Ishikawa (cell line): ENCODE measurements at regions not wholly inside any gene's neighbourhood (a gene's known extent, or its start where the extent isn't known, plus 50 kb on each side); places are given as distances from the start of the nearest gene placed in this dataset.

Experiments
- CEBPB ChIP-seq: IDR thresholded peaks from 2 replicates; pipeline ENCODE4 v1.6.1; 2012
- CREB1 ChIP-seq: IDR thresholded peaks from 2 replicates; pipeline ENCODE4 v1.6.1; 2012; ENCODE audit warnings: low read depth
- EGR1 ChIP-seq: IDR thresholded peaks from 2 replicates; pipeline ENCODE4 v1.6.1; 2012
- EP300 ChIP-seq: IDR thresholded peaks from 2 replicates; pipeline ENCODE4 v1.6.1; 2012; ENCODE audit warnings: borderline replicate concordance
- FOXM1 ChIP-seq: IDR thresholded peaks from 2 replicates; pipeline ENCODE4 v1.6.1; 2012; ENCODE audit warnings: low read depth, borderline replicate concordance
- MAX ChIP-seq: IDR thresholded peaks from 2 replicates; pipeline ENCODE4 v1.6.1; 2012
- NFIC ChIP-seq: IDR thresholded peaks from 2 replicates; pipeline ENCODE4 v1.6.1; 2012
- RAD21 ChIP-seq: IDR thresholded peaks from 2 replicates; pipeline ENCODE4 v1.6.1; 2012; ENCODE audit warnings: low read depth
- REST ChIP-seq: IDR thresholded peaks from 2 replicates; pipeline ENCODE4 v1.6.1; 2012; ENCODE audit warnings: low read depth, mild to moderate bottlenecking
- TAF1 ChIP-seq: IDR thresholded peaks from 2 replicates; pipeline ENCODE4 v1.6.1; 2012; ENCODE audit warnings: low read depth, mild to moderate bottlenecking
- TCF12 ChIP-seq: IDR thresholded peaks from 2 replicates; pipeline ENCODE4 v1.6.1; 2012; ENCODE audit warnings: low read depth
- TEAD4 ChIP-seq: IDR thresholded peaks from 2 replicates; pipeline ENCODE4 v1.6.1; 2012
- USF1 ChIP-seq: IDR thresholded peaks from 2 replicates; pipeline ENCODE4 v1.6.1; 2012
- YY1 ChIP-seq: IDR thresholded peaks from 2 replicates; pipeline ENCODE4 v1.6.1; 2012; ENCODE audit warnings: low read depth
- ZBTB7A ChIP-seq: IDR thresholded peaks from 2 replicates; pipeline ENCODE4 v1.6.1; 2012; ENCODE audit warnings: low read depth

GRCh38 chr2:228838819-228839218 is 432.3 kb downstream of the PID1 start:
- TF ChIP-seq TAF1, result no peak
- TF ChIP-seq ZBTB7A, result no peak
- no peak for TF ChIP-seq USF1
- TF ChIP-seq CEBPB, result no peak
- no peak for TF ChIP-seq EP300
- no peak for TF ChIP-seq EGR1
- TF ChIP-seq TEAD4, result no peak
- no peak for TF ChIP-seq NFIC
- no peak for TF ChIP-seq TCF12
- TF ChIP-seq YY1, result no peak
- no peak for TF ChIP-seq FOXM1
- TF ChIP-seq MAX, result no peak
- no peak for TF ChIP-seq CREB1
- TF ChIP-seq REST, result no peak
- TF ChIP-seq RAD21, result no peak

- no peak for TF ChIP-seq REST
- TF ChIP-seq MAX, result no peak
- no peak for TF ChIP-seq TEAD4
- no peak for TF ChIP-seq CREB1
- no peak for TF ChIP-seq NFIC
Observed at GRCh38 chr2:228828397-228828796, 442.7 kb downstream of the PID1 start.

- TF ChIP-seq TCF12 (no peak), NFIC (no peak), CREB1 (no peak), EGR1 (no peak), REST (no peak), RAD21 (no peak), FOXM1 (no peak), YY1 (no peak), USF1 (no peak)
Observed at GRCh38 chr2:228827056-228827700, 443.9 kb downstream of the PID1 start.

GRCh38 chr2:228819701-228820100 is 451.4 kb downstream of the PID1 start:
- TF ChIP-seq REST, result no peak
- no peak for TF ChIP-seq TAF1
- TF ChIP-seq ZBTB7A, result no peak
- TF ChIP-seq TCF12, result no peak
- no peak for TF ChIP-seq RAD21
- TF ChIP-seq EGR1, result no peak
- no peak for TF ChIP-seq CREB1
- TF ChIP-seq TEAD4, result no peak
- TF ChIP-seq YY1, result no peak
- TF ChIP-seq CEBPB, result no peak
- TF ChIP-seq FOXM1, result no peak
- no peak for TF ChIP-seq MAX
- TF ChIP-seq USF1, result no peak
- no peak for TF ChIP-seq EP300
- no peak for TF ChIP-seq NFIC
